ENCODE measurements at regions not wholly inside any gene's neighbourhood (a gene's known extent, or its start where the extent isn't known, plus 50 kb on each side); places are given as distances from the start of the nearest gene placed in this dataset.
"Not testable (repeated sequence)": the region's sequence is repeated elsewhere in the genome, so short reads cannot be mapped to it uniquely, and the experiment has no call there.

GRCh38 chr15:70579766-70580165 is 183.6 kb downstream of the UACA start:
- no peak for TF ChIP-seq CTCF (IDR thresholded peaks at IDR 0.05; ENCODE audit: poor library complexity, severe bottlenecking)
- Histone ChIP-seq H3K36me3 (ENCODE audit: low read depth) (no peaks in the 10 kb centered on the region), H3K4me1 (ENCODE audit: insufficient read depth, poor library complexity, severe bottlenecking) (no peaks in the 10 kb centered on the region), H3K4me3 (ENCODE audit: severe bottlenecking) (no peak overlapping the region), H3K27ac (ENCODE audit: poor library complexity, severe bottlenecking) (no peak overlapping the region), H3K9me3 (ENCODE audit: severe bottlenecking) (no peaks in the 10 kb centered on the region), H3K27me3 (ENCODE audit: insufficient read depth, poor library complexity, severe bottlenecking) (no peaks in the 10 kb centered on the region)
- no peak for DNase-seq (ENCODE audit: low spot score)
- ATAC-seq (ENCODE audit: low read depth) = no peak

GRCh38 chr15:70578196-70578595 is 185.2 kb downstream of the UACA start:
- H3K4me1 ChIP-seq (ENCODE audit: insufficient read depth, poor library complexity, severe bottlenecking) = no peaks in the 10 kb centered on the region
- no peak overlapping the region for H3K27ac ChIP-seq (ENCODE audit: poor library complexity, severe bottlenecking)
- no peak overlapping the region for H3K4me3 ChIP-seq (ENCODE audit: severe bottlenecking)
- TF ChIP-seq CTCF (IDR thresholded peaks at IDR 0.05; ENCODE audit: poor library complexity, severe bottlenecking) = no peak
- no peaks in the 10 kb centered on the region for H3K27me3 ChIP-seq (ENCODE audit: insufficient read depth, poor library complexity, severe bottlenecking)
- no peaks in the 10 kb centered on the region for H3K9me3 ChIP-seq (ENCODE audit: severe bottlenecking)
- H3K36me3 ChIP-seq (ENCODE audit: low read depth) = no peaks in the 10 kb centered on the region
- ATAC-seq (ENCODE audit: low read depth) (no peak), DNase-seq (ENCODE audit: low spot score) (no peak)

- Histone ChIP-seq H3K4me3 (ENCODE audit: severe bottlenecking) (no peak overlapping the region), H3K4me1 (ENCODE audit: insufficient read depth, poor library complexity, severe bottlenecking) (no peaks in the 10 kb centered on the region), H3K27me3 (ENCODE audit: insufficient read depth, poor library complexity, severe bottlenecking) (no peaks in the 10 kb centered on the region), H3K9me3 (ENCODE audit: severe bottlenecking) (no peaks in the 10 kb centered on the region), H3K27ac (ENCODE audit: poor library complexity, severe bottlenecking) (no peak overlapping the region), H3K36me3 (ENCODE audit: low read depth) (no peaks in the 10 kb centered on the region)
- ATAC-seq (ENCODE audit: low read depth) = no peak
- TF ChIP-seq CTCF (IDR thresholded peaks at IDR 0.05; ENCODE audit: poor library complexity, severe bottlenecking) = no peak
- DNase-seq (ENCODE audit: low spot score) = no peak
Measured at GRCh38 chr15:70576696-70577095, 186.7 kb downstream of the UACA start.

GRCh38 chr15:70576276-70576675 is 187.1 kb downstream of the UACA start:
- no peaks in the 10 kb centered on the region for H3K27me3 ChIP-seq (ENCODE audit: insufficient read depth, poor library complexity, severe bottlenecking)
- H3K4me3 ChIP-seq (ENCODE audit: severe bottlenecking) = no peak overlapping the region
- no peaks in the 10 kb centered on the region for H3K4me1 ChIP-seq (ENCODE audit: insufficient read depth, poor library complexity, severe bottlenecking)
- H3K36me3 ChIP-seq (ENCODE audit: low read depth) = no peaks in the 10 kb centered on the region
- no peak for ATAC-seq (ENCODE audit: low read depth)
- no peak overlapping the region for H3K27ac ChIP-seq (ENCODE audit: poor library complexity, severe bottlenecking)
- no peak for DNase-seq (ENCODE audit: low spot score)
- TF ChIP-seq CTCF (IDR thresholded peaks at IDR 0.05; ENCODE audit: poor library complexity, severe bottlenecking) = no peak
- H3K9me3 ChIP-seq (ENCODE audit: severe bottlenecking) = no peaks in the 10 kb centered on the region

GRCh38 chr15:70575231-70576226 is 187.8 kb downstream of the UACA start:
- no peak for TF ChIP-seq CTCF (IDR thresholded peaks at IDR 0.05; ENCODE audit: poor library complexity, severe bottlenecking)
- no peaks in the 10 kb centered on the region for H3K9me3 ChIP-seq (ENCODE audit: severe bottlenecking)
- no peaks in the 10 kb centered on the region for H3K27me3 ChIP-seq (ENCODE audit: insufficient read depth, poor library complexity, severe bottlenecking)
- H3K36me3 ChIP-seq (ENCODE audit: low read depth) = no peaks in the 10 kb centered on the region
- DNase-seq (ENCODE audit: low spot score) (no peak), ATAC-seq (ENCODE audit: low read depth) (no peak)
- no peak overlapping the region for H3K4me3 ChIP-seq (ENCODE audit: severe bottlenecking)
- H3K4me1 ChIP-seq (ENCODE audit: insufficient read depth, poor library complexity, severe bottlenecking) = peaks cover under 1% of the 10 kb centered on the region
- no peak overlapping the region for H3K27ac ChIP-seq (ENCODE audit: poor library complexity, severe bottlenecking)

- not testable (repeated sequence) for H3K27ac ChIP-seq (ENCODE audit: poor library complexity, severe bottlenecking); DNase-seq (ENCODE audit: low spot score); H3K36me3 ChIP-seq (ENCODE audit: low read depth); H3K27me3 ChIP-seq (ENCODE audit: insufficient read depth, poor library complexity, severe bottlenecking); H3K9me3 ChIP-seq (ENCODE audit: severe bottlenecking); H3K4me3 ChIP-seq (ENCODE audit: severe bottlenecking); ATAC-seq (ENCODE audit: low read depth)
- peaks cover 12% of the 10 kb centered on the region for H3K4me1 ChIP-seq (ENCODE audit: insufficient read depth, poor library complexity, severe bottlenecking)
Measured at GRCh38 chr15:70574325-70574724, 189.0 kb downstream of the UACA start.
